Nephron (organoid): ENCODE measurements at regions not wholly inside any gene's neighbourhood (a gene's known extent, or its start where the extent isn't known, plus 50 kb on each side); places are given as distances from the start of the nearest gene placed in this dataset.

Source experiments
- H3K27ac Mint-ChIP-seq, 3 experiments: 2 replicates each; pipeline ENCODE4 v1.8.0; 2020; ENCODE audit warnings: mixed read lengths in 3 of 3, mild to moderate bottlenecking in 2 of 3, moderate library complexity in 1 of 3
- H3K27me3 Mint-ChIP-seq: 2 replicates; pipeline ENCODE4 v1.8.0; 2021; ENCODE audit warnings: low read depth, mild to moderate bottlenecking, moderate library complexity, mixed read lengths
- H3K36me3 Mint-ChIP-seq: 2 replicates; pipeline ENCODE4 v1.8.0; 2020; ENCODE audit warnings: low read depth, mixed read lengths
- H3K4me1 Mint-ChIP-seq: 2 replicates; pipeline ENCODE4 v1.8.0; 2020; ENCODE audit warnings: mixed read lengths
- H3K4me3 Mint-ChIP-seq, 3 experiments: 2 replicates each; pipeline ENCODE4 v1.8.0; 2020; ENCODE audit warnings: mild to moderate bottlenecking in 3 of 3, mixed read lengths in 3 of 3, moderate library complexity in 2 of 3
- H3K9me3 Mint-ChIP-seq: 2 replicates; pipeline ENCODE4 v1.8.0; 2020; ENCODE audit warnings: mixed read lengths
- TF ChIP-seq, protein P1 (sequence below), 3 experiments: fragments of 200-600 bp; sonication (generic); IDR thresholded peaks; one replicate each; pipeline ENCODE4 v1.5.0; 2021; ENCODE audit warnings: antibody characterized with exemption in 3 of 3; ENCODE audit not compliant: unreplicated experiment in 3 of 3

DNA sequence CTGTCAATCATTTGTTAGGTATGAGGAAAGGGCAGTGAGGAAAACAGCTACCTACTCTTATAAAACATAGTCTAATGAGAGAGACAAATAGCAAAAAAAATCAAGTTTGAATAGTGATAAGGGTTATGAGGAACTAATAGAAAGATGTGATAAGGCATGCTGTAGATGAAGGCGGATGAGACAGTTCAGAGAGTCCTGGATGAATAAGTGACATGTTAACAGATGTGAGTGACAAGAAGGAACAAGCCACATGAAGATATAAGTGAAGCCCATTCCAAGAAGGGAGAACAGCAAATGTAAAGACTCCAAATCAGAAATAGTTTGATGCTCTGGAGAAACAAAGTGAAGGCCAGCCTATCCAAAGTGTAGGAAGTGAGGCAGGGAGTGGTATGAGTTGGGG lies 154.1 kb upstream of the SYT10 start:
- Mint-ChIP-seq H3K4me1 (no peaks in the 10 kb centered on the region), H3K36me3 (no peaks in the 10 kb centered on the region), H3K4me3 (no peak overlapping the region), H3K27me3 (peaks cover 5% of the 10 kb centered on the region), H3K9me3 (no peaks in the 10 kb centered on the region), H3K27ac (no peak overlapping the region)
- TF ChIP-seq, protein P1, sequence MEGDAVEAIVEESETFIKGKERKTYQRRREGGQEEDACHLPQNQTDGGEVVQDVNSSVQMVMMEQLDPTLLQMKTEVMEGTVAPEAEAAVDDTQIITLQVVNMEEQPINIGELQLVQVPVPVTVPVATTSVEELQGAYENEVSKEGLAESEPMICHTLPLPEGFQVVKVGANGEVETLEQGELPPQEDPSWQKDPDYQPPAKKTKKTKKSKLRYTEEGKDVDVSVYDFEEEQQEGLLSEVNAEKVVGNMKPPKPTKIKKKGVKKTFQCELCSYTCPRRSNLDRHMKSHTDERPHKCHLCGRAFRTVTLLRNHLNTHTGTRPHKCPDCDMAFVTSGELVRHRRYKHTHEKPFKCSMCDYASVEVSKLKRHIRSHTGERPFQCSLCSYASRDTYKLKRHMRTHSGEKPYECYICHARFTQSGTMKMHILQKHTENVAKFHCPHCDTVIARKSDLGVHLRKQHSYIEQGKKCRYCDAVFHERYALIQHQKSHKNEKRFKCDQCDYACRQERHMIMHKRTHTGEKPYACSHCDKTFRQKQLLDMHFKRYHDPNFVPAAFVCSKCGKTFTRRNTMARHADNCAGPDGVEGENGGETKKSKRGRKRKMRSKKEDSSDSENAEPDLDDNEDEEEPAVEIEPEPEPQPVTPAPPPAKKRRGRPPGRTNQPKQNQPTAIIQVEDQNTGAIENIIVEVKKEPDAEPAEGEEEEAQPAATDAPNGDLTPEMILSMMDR (IDR thresholded peaks at IDR 0.05; ENCODE audit: unreplicated experiment in 3 of 3), result no peak

DNA sequence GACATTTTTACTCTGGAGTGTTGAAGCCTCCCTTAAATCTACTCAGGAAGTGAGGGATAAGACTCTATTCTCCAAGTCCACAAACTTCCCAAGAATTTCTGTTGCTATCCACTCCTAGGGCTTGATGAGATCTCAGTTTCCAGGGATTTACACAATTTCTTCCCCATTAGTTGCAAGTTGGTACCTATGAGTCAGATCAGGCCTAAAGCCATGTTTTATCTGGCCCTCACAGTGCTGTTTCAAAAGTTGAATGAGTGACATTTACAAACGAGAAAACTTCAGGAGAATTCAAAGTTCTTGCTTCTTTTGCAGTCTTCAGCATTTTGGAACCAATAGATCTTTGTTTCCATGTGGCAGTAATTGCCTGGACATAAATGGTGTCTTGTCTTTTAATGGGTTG lies 156.4 kb upstream of the SYT10 start:
- H3K27ac Mint-ChIP-seq, result no peak overlapping the region
- H3K4me1 Mint-ChIP-seq, result peaks cover 7% of the 10 kb centered on the region
- H3K4me3 Mint-ChIP-seq, result no peak overlapping the region
- peaks cover 5% of the 10 kb centered on the region for H3K27me3 Mint-ChIP-seq
- TF ChIP-seq, protein P1 (IDR thresholded peaks at IDR 0.05; ENCODE audit: unreplicated experiment in 3 of 3), result no peak
- no peaks in the 10 kb centered on the region for H3K9me3 Mint-ChIP-seq
- no peaks in the 10 kb centered on the region for H3K36me3 Mint-ChIP-seq

DNA sequence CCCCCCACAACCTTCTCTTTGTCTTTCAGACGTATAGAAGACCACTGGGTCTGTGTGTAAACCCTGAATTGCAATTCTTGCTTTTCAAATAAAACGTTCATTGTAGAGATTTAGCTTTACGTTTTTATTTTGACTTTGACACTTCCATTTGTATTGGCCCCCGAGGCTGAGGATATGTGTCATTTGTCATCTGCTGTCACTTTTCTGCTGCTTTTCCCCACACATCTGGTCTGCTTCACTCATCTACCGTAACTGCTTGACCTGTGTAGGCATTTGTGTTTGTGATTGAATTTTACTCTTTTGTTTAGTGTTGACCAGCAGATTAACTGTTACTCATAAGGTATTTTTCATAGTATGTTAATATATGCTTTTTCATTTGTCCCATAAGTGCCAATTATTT lies 157.2 kb upstream of the SYT10 start:
- no peaks in the 10 kb centered on the region for H3K9me3 Mint-ChIP-seq
- no peak overlapping the region for H3K4me3 Mint-ChIP-seq
- H3K27ac Mint-ChIP-seq, result peak overlapping the region; percentile 18 to 52 (median 29)
- H3K36me3 Mint-ChIP-seq, result no peaks in the 10 kb centered on the region
- peaks cover 7% of the 10 kb centered on the region for H3K4me1 Mint-ChIP-seq
- H3K27me3 Mint-ChIP-seq, result peaks cover 5% of the 10 kb centered on the region
- TF ChIP-seq, protein P1 (IDR thresholded peaks at IDR 0.05; ENCODE audit: unreplicated experiment in 3 of 3), result no peak

DNA sequence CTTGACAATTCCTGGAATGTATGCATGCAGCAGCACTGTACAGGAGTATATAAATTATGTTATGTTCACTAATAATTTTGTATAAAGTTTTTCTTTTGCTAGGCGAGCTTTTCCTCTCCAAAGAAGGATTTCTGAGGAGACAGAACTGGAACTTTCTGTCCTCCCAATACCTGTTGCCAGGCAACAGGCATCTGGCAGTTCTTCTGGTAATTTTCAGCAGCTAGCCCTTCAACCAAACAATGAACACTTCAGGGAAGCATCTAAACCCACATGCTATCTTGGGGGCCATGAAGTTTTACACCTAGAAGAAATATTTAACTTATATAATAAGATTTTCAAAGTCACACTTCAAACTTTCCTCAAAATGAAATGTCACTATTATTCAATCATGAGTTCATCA lies 162.9 kb upstream of the SYT10 start:
- peaks cover 7% of the 10 kb centered on the region for H3K4me1 Mint-ChIP-seq
- H3K27me3 Mint-ChIP-seq, result peaks cover 3% of the 10 kb centered on the region
- TF ChIP-seq, protein P1 (IDR thresholded peaks at IDR 0.05; ENCODE audit: unreplicated experiment in 3 of 3), result no peak
- no peaks in the 10 kb centered on the region for H3K36me3 Mint-ChIP-seq
- H3K4me3 Mint-ChIP-seq, result no peak overlapping the region
- H3K9me3 Mint-ChIP-seq, result no peaks in the 10 kb centered on the region
- H3K27ac Mint-ChIP-seq, result no peak overlapping the region

DNA sequence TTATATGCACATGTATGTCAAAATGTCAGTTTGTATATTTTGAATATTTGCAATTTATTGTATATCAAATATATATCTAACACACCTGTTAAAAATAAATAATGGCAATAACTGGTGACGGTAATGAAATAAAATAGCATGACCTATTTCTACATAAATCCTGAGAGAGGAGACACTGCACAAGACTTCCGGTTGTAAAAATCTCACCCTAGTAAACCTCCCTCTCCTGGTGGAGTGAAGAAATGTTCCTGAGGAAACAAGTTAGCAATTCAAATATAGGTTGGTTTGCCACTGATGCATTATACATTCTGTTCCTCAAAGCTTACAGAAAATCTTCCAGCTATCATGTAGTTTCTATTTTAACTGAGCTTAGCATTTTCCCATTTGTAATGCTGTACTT lies 166.1 kb upstream of the SYT10 start:
- Mint-ChIP-seq H3K9me3 (no peaks in the 10 kb centered on the region), H3K27me3 (no peaks in the 10 kb centered on the region), H3K4me3 (no peak overlapping the region), H3K36me3 (no peaks in the 10 kb centered on the region), H3K4me1 (no peaks in the 10 kb centered on the region), H3K27ac (no peak overlapping the region)
- TF ChIP-seq, protein P1 (IDR thresholded peaks at IDR 0.05; ENCODE audit: unreplicated experiment in 3 of 3), result peak; percentile 26 to 46 (median 29)

DNA sequence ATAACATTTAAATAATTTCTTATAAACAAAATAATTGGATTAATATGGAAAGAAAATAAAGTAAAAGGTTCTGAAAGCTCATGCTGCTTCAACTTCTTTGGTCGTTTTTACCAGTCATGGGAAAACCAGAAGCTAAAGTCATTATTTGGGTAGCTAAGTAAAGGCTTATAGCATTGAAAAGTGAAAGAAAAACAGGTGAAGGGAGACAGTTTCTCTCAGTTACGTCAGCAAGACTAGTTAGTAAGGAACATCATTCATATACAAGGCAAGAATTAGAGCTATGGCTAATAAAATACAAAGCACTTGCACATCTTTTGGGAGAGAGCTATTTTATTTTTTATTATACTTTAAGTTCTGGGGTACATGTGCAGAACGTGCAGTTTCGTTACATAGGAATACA lies 170.3 kb upstream of the SYT10 start:
- Mint-ChIP-seq H3K27me3 (no peaks in the 10 kb centered on the region), H3K27ac (no peak overlapping the region), H3K4me3 (no peak overlapping the region), H3K4me1 (no peaks in the 10 kb centered on the region), H3K36me3 (no peaks in the 10 kb centered on the region), H3K9me3 (no peaks in the 10 kb centered on the region)
- TF ChIP-seq, protein P1 (IDR thresholded peaks at IDR 0.05; ENCODE audit: unreplicated experiment in 3 of 3), result no peak
